A673 (cell line): ENCODE measurements at regions not wholly inside any gene's neighbourhood (a gene's known extent, or its start where the extent isn't known, plus 50 kb on each side); places are given as distances from the start of the nearest gene placed in this dataset.
A peak's percentile ranks its signal among the peaks of the same experiment; 100 is the strongest.

Experiments
- BruUV-seq: library from RNA; stranded (reverse); fragments of 400-500 nt; replicated peaks from 2 replicates; lab custom pipeline; 2021; lab: Mats Ljungman, UMichigan
- CTCF ChIA-PET: fragments of 300-600 bp; sonication (Branson Sonifier 250); formaldehyde crosslinking; loops from one replicate; lab custom pipeline; 2022; ENCODE audit warnings: antibody characterized with exemption; lab: Charles Lee
- POLR2A ChIA-PET: fragments of 300-600 bp; sonication (Branson Sonifier 250); formaldehyde crosslinking; loops from one replicate; lab custom pipeline; 2022; ENCODE audit warnings: antibody characterized with exemption; ENCODE audit not compliant: low non-redundant PET; lab: Charles Lee
- DNase-seq: peaks from one replicate; pipeline ENCODE4 v3.0.0-alpha.2; 2015; ENCODE audit warnings: low spot score
- H3K27ac ChIP-seq: fragments of 200-600 bp; sonication (generic); 2 replicates; pipeline ENCODE4 v1.5.1; 2016; ENCODE audit warnings: mixed run types, low read depth, mild to moderate bottlenecking, mixed read lengths, antibody characterized with exemption, low read length; ENCODE audit not compliant: poor library complexity, severe bottlenecking
- H3K27me3 ChIP-seq: fragments of 200-600 bp; sonication (generic); replicated peaks from 2 replicates; pipeline ENCODE4 v1.6.1; 2017; ENCODE audit warnings: mixed run types, low read depth, mild to moderate bottlenecking, mixed read lengths, antibody characterized with exemption, low read length; ENCODE audit not compliant: insufficient read depth, poor library complexity
- H3K36me3 ChIP-seq: fragments of 200-600 bp; sonication (generic); 2 replicates; pipeline ENCODE4 v1.6.1; 2016; ENCODE audit warnings: mixed run types, mild to moderate bottlenecking, mixed read lengths, antibody characterized with exemption, low read length; ENCODE audit not compliant: insufficient read depth, poor library complexity, severe bottlenecking
- H3K4me1 ChIP-seq: fragments of 200-600 bp; sonication (generic); 2 replicates; pipeline ENCODE4 v1.6.1; 2017; ENCODE audit warnings: mixed run types, mild to moderate bottlenecking, mixed read lengths, antibody characterized with exemption, low read length; ENCODE audit not compliant: insufficient read depth, poor library complexity, severe bottlenecking
- H3K4me3 ChIP-seq: fragments of 200-600 bp; sonication (generic); 2 replicates; pipeline ENCODE4 v1.5.1; 2016; ENCODE audit warnings: low read depth, mixed run types, mild to moderate bottlenecking, mixed read lengths, low read length; ENCODE audit not compliant: poor library complexity, severe bottlenecking
- H3K9me3 ChIP-seq: fragments of 200-600 bp; sonication (generic); 2 replicates; pipeline ENCODE4 v1.6.1; 2016; ENCODE audit warnings: mixed run types, low read depth, mild to moderate bottlenecking, mixed read lengths, antibody characterized with exemption, low read length; ENCODE audit not compliant: poor library complexity, severe bottlenecking
- EZH2 ChIP-seq: fragments of 200-600 bp; sonication (generic); IDR thresholded peaks from 2 replicates; pipeline ENCODE4 v1.6.1; 2017; ENCODE audit warnings: borderline replicate concordance, low read depth, mild to moderate bottlenecking, mixed read lengths, antibody characterized with exemption, low read length; ENCODE audit not compliant: poor library complexity, severe bottlenecking
- intact Hi-C: fragments of 100-400 bp; cut with micrococcal nuclease; formaldehyde crosslinking; loops from one replicate; pipeline ENCODE4 v1.10.0; 2022; ENCODE audit not compliant: unreplicated experiment
- TF ChIP-seq, protein P1 (sequence below): fragments of 300-800, 200-600 bp; sonication (generic); conservative IDR thresholded peaks from 2 replicates; pipeline ENCODE4 v1.5.1; 2017; ENCODE audit warnings: low read depth, mild to moderate bottlenecking, antibody characterized with exemption, low read length, moderate library complexity, mixed read lengths

DNA sequence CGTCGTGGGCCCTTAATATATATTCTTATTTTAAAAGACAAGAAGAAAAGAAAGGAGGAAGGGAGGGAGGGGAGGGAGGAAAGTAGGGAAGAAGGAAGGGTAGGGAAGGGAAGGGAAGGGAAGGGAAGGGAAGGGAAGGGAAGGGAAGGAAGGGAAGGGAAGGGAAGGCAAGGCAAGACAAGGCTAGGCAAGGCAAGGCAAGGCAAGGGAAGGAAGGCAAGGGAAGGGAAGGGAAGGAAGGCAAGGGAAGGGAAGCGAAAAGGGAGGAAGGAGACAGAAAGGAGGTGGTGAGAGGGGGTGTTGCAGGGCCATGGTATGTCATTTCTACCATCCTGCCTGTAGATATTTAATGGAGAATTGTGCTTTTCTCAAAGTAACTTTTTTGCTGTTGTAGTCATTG is 83.9 kb upstream of the BTBD3 start:
- intact Hi-C loops = no loop called here
- no peaks in the 10 kb centered on the region for H3K27me3 ChIP-seq
- BruUV-seq = no TSS peak
- no peak for DNase-seq
- TF ChIP-seq, protein P1, sequence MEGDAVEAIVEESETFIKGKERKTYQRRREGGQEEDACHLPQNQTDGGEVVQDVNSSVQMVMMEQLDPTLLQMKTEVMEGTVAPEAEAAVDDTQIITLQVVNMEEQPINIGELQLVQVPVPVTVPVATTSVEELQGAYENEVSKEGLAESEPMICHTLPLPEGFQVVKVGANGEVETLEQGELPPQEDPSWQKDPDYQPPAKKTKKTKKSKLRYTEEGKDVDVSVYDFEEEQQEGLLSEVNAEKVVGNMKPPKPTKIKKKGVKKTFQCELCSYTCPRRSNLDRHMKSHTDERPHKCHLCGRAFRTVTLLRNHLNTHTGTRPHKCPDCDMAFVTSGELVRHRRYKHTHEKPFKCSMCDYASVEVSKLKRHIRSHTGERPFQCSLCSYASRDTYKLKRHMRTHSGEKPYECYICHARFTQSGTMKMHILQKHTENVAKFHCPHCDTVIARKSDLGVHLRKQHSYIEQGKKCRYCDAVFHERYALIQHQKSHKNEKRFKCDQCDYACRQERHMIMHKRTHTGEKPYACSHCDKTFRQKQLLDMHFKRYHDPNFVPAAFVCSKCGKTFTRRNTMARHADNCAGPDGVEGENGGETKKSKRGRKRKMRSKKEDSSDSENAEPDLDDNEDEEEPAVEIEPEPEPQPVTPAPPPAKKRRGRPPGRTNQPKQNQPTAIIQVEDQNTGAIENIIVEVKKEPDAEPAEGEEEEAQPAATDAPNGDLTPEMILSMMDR = no peak
- no peak for TF ChIP-seq EZH2
- ChIA-PET POLR2A (no interaction called here), CTCF (no interaction called here)
- H3K9me3 ChIP-seq = no peaks in the 10 kb centered on the region
- no peak overlapping the region for H3K4me3 ChIP-seq
- H3K36me3 ChIP-seq = no peaks in the 10 kb centered on the region
- H3K27ac ChIP-seq = no peak overlapping the region
- H3K4me1 ChIP-seq = no peaks in the 10 kb centered on the region

GRCh38 chr20:11838076-11838636 is 79.5 kb upstream of the BTBD3 start:
- TF ChIP-seq, protein P1 = 0 out of 2 replicates have a peak, but pooled peaks have one; percentile 21
- TF ChIP-seq EZH2 = no peak
- BruUV-seq = no TSS peak
- DNase-seq = no peak
- intact Hi-C loops = no loop called here
- POLR2A ChIA-PET = no interaction called here
- H3K36me3 ChIP-seq = no peaks in the 10 kb centered on the region
- no peaks in the 10 kb centered on the region for H3K4me1 ChIP-seq
- no peaks in the 10 kb centered on the region for H3K9me3 ChIP-seq
- H3K27me3 ChIP-seq = no peaks in the 10 kb centered on the region
- CTCF ChIA-PET = interaction anchor here (0.6 kb wide), 1 partner anchor 8 kb away, joined by 3 read pairs; no protein-coding TSS in a partner anchor
- H3K27ac ChIP-seq = no peak overlapping the region
- H3K4me3 ChIP-seq = no peak overlapping the region

DNA sequence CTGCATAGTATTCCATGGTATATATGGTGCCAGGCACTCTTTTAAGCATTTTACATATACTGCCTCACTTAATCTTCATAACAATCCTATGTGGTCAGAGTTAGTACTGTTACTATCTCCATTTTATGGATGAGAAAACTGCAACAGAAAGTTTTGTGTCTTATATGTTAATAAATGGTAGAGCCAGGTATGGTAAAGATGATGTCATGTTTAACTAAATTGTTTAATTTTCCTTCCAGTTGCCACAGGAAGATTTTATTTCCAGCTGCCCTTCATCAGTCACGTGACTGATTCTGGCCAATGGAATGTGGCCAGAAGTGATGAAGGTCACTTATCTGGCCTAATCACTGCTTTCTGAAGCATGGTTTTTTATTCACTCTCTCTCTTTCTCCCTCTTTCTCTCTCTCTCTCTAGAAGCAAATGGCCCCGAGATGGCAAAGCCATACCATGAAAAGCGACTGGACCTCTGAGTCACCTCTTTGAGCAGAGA is 75.7 kb upstream of the BTBD3 start:
- DNase-seq = no peak
- TF ChIP-seq EZH2 = no peak
- TF ChIP-seq, protein P1 = no peak
- ChIA-PET POLR2A (no interaction called here), CTCF (no interaction called here)
- no TSS peak for BruUV-seq
- peaks cover 3% of the 10 kb centered on the region for H3K27me3 ChIP-seq
- H3K4me3 ChIP-seq = no peak overlapping the region
- no peaks in the 10 kb centered on the region for H3K36me3 ChIP-seq
- no peaks in the 10 kb centered on the region for H3K9me3 ChIP-seq
- H3K4me1 ChIP-seq = no peaks in the 10 kb centered on the region
- intact Hi-C loops = no loop called here
- H3K27ac ChIP-seq = no peak overlapping the region
